ENCODE measurements at regions not wholly inside any gene's neighbourhood (a gene's known extent, or its start where the extent isn't known, plus 50 kb on each side); places are given as distances from the start of the nearest gene placed in this dataset.

GRCh38 chrY:14339524-14339923, 184.8 kb upstream of the NLGN4Y start:
- H3K9ac ChIP-seq (replicated peaks; ENCODE audit: extremely low read depth, insufficient read depth, low read length): no peak overlapping the region
- no peak for FAIRE-seq
- DNase-seq (ENCODE audit: low read depth, low spot score): no peak
- H3K9me3 ChIP-seq (replicated peaks; ENCODE audit: control insufficient read depth, insufficient read depth, low read length): no peaks in the 10 kb centered on the region
- no peak overlapping the region for H2AFZ ChIP-seq (ENCODE audit: low read depth, low read length)
- TF ChIP-seq JUN (IDR thresholded peaks at IDR 0.05; ENCODE audit: borderline replicate concordance, insufficient read depth, insufficient read length, low read depth) (no peak), EZH2 (IDR thresholded peaks at IDR 0.05; ENCODE audit: borderline replicate concordance, low read depth, low read length, severe bottlenecking) (no peak), GATA2 (IDR thresholded peaks at IDR 0.05; ENCODE audit: insufficient read depth, insufficient read length, low read depth, low read length) (no peak), CTCF (IDR thresholded peaks at IDR 0.05; ENCODE audit: extremely low read depth in 1 of 2, insufficient read depth in 1 of 2, low read depth in 1 of 2, low read length in 2 of 2) (no peak), FOS (IDR thresholded peaks at IDR 0.05; ENCODE audit: borderline replicate concordance, insufficient read depth, low read length) (no peak), POLR2A (IDR thresholded peaks at IDR 0.05; ENCODE audit: low read depth, low read length) (no peak), POLR2AphosphoS5 (IDR thresholded peaks at IDR 0.05; ENCODE audit: insufficient read depth, low read depth, low read length) (no peak), MYC (IDR thresholded peaks at IDR 0.05; ENCODE audit: low read depth, low read length) (no peak), MAX (IDR thresholded peaks at IDR 0.05; ENCODE audit: insufficient read depth, insufficient read length) (no peak)
- H3K4me2 ChIP-seq (ENCODE audit: insufficient read depth, low read length): no peak overlapping the region
- H3K27ac ChIP-seq (ENCODE audit: insufficient read depth, low read depth, low read length): no peak overlapping the region
- H3K9me1 ChIP-seq (replicated peaks; ENCODE audit: control insufficient read depth, extremely low read depth, insufficient read depth, low read length): no peaks in the 10 kb centered on the region
- POLR2A ChIA-PET: no interaction called here
- no TSS peak for BruUV-seq (replicated peaks)
- H4K20me1 ChIP-seq (replicated peaks; ENCODE audit: control insufficient read depth, extremely low read depth, insufficient read depth, low read length): no peaks in the 10 kb centered on the region
- no peaks in the 10 kb centered on the region for H3K36me3 ChIP-seq (ENCODE audit: control insufficient read depth in 2 of 2, extremely low read depth in 1 of 2, insufficient read depth in 2 of 2, low read length in 2 of 2)
- dilution Hi-C loops (cut with MboI; ENCODE audit: extremely low pct_ligation_motif_present, low sequenced_read_pairs) (no loop called here), intact Hi-C loops (cut with micrococcal nuclease) (no loop called here)
- no peaks in the 10 kb centered on the region for H3K79me2 ChIP-seq (ENCODE audit: control insufficient read depth, insufficient read depth, low read length)
- no peak overlapping the region for H3K4me3 ChIP-seq (replicated peaks in 1 of 3; ENCODE audit: insufficient read depth in 1 of 3, low read depth in 1 of 3, low read length in 3 of 3)
- no peaks in the 10 kb centered on the region for H3K27me3 ChIP-seq (ENCODE audit: control insufficient read depth in 2 of 2, insufficient read depth in 2 of 2, low read length in 2 of 2)
- H3K4me1 ChIP-seq (ENCODE audit: control insufficient read depth, extremely low read depth, insufficient read depth, low read length): no peaks in the 10 kb centered on the region
- CTCF ChIA-PET: no interaction called here

Data from endothelial cell of umbilical vein (primary cell).